ENCODE measurements at regions not wholly inside any gene's neighbourhood (a gene's known extent, or its start where the extent isn't known, plus 50 kb on each side); places are given as distances from the start of the nearest gene placed in this dataset.

DNA sequence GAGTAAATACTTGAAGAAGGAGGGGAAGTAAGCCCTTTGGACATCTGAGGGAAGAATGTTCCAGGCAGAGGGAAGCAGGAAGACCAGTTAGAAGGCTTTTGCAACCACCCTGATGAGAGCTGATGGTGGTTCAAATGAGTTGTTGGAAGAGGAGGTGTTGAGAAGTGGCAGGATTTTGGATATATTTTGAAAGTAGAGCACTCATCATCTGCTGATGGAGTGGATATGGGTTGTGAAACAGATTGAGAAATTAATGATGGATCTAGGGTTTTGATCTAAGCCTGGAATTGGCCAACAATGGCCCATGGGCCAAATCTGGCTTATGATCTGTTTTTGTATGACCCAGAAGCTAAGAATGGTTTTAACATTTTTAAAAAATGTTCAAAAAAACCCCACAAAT is 230.7 kb downstream of the NDFIP2 start:
- no peak for DNase-seq (ENCODE audit: low spot score)

DNA sequence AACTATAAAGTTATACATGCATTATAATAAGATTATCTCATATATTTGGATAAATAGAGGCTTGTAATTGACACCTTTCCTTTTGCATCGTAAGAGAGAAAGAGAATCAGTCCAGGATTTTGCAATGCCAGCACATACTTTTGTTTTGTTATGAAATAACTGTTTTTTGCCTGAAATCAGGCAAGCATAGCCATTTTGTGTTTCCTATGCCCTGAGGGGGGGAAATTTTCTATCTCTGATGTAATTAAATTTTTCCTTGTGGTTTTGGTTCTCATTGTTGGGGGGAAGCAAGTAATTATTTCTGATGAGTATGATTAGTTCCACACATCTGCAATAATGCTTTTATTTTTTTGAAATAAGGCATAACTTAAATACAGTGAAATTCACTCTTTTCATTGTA is 229.4 kb downstream of the NDFIP2 start:
- DNase-seq (ENCODE audit: low spot score): peak; percentile 34

DNA sequence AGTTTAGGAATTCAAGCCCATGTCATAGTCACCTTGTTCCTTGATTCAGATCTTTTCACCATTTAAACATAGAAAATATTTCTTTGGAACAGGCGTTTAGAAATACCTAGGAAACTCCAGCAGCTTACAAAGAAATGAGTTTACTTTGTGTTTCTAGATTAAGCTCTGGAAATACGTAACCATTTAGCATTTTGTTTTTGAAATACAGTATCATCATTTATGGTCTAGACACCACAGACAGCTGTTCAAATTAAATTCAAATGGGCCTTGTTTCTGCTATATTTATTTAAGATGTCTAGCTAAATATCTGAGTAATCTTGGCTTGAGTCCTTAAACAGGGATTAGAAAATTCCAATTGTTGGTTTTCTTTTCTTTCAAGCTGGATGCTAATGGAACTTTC is 228.5 kb downstream of the NDFIP2 start:
- DNase-seq (ENCODE audit: low spot score): no peak

DNA sequence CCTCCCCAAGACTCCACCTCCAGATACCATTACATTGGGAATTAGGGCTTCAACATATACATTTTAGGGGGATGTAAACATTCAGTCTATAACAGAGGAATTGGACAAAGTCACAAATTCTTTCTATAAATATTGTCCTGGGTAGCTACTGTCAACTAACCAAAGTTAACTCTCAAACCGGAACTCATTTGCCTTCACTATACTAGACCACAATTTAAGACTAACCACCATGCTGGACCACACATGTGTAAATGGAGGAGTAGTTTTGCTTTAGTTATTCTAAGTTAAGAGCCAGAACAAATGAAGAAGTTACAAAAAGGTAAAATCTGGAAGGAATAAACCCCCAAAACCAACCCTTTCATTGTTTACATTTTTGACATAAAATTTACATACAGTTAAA is 222.8 kb downstream of the NDFIP2 start:
- DNase-seq (ENCODE audit: low spot score): no peak

DNA sequence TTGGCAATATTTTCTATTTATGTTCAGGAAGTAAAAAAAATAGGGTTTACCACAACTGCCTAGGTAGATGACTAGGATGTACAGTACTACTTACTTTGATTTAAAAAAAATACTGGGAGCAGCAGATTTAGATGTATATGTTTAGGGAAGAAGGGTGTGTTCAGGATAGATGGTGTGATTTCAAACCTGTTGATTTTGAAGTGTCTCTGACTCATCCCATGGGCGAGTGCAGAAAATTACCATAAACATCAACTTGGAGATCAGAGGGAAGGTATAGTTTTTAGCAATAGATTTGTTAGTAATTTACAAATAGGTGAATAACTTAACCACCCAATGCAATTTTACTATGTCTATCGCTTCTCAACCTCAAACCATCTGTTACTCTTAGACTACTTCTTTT is 214.8 kb downstream of the NDFIP2 start:
- no peak for DNase-seq (ENCODE audit: low spot score)

DNA sequence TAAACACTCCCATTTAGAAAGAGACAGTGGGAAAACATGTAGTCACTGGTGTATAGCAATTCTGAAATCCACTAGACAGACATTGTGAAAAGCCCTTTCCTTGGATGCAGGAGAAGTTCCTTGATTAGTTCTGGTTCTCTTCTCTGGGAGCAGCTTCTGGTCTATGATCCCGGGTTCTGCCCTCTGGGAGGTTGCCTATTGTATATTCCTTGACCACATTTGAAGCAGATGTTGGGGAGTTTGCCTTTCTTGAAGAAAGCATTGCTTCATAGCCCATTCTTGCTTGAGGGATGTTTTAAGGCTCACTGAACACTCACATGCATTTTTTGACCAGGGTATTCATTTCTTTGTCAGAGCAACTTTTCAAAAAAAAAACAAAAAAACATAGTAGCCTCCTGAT is 211.9 kb downstream of the NDFIP2 start:
- DNase-seq (ENCODE audit: low spot score): no peak

DNA sequence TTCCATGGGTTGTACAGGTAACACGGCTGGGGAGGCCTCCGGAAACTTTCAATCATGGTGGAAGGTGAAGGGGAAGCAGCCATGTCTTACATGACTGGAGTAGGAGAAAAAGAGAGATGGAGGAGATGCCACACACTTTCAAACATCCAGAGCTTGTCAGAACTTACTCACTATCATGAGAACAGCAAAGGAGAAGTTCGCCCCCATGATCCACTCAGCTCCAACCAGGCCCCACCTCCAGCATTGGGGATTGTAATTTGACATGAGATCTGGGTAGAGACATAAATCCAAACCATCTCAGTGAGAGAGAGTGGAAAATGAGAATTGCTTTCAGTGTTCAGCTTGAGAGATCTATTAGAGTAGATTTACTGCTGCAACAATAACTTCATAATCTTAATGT is 210.9 kb downstream of the NDFIP2 start:
- no peak for DNase-seq (ENCODE audit: low spot score)

DNA sequence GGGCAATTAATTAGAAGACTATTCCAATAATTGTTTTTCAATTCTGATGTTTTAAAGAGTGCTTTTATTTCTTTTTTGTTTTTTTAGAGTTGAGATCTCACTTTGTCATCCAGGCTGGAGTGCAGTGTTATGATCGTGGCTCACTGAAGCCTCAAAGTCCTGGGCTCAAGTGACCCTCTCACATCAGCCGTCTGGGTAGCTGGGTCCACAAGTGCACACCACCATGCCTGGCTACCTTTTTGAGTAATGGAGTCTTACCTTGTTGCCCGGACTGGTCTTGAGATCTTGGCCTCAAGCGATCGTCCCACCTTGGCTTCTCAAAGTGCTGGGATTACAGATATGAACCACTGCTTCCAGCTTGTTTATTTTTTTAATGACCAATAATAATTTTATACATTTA is 207.8 kb downstream of the NDFIP2 start:
- no peak for DNase-seq (ENCODE audit: low spot score)

DNA sequence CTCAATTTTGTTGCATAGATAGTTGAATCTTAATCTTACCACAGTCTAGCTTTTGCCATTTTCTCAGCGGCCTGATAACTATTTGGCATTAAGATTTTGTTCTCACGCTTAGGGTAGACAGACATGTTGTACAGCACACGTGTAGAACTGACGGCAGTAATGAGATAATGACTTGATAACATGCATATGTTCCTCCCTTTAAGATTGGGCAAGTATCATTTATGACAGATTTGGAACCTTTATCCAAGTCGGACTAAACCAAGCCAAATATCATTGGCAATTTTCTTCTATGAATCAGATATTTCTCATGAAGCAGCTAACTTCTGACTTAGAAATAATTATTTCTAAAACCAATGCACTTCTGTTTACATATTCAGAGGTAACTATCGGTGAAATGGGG is 205.5 kb downstream of the NDFIP2 start:
- no peak for DNase-seq (ENCODE audit: low spot score)

DNA sequence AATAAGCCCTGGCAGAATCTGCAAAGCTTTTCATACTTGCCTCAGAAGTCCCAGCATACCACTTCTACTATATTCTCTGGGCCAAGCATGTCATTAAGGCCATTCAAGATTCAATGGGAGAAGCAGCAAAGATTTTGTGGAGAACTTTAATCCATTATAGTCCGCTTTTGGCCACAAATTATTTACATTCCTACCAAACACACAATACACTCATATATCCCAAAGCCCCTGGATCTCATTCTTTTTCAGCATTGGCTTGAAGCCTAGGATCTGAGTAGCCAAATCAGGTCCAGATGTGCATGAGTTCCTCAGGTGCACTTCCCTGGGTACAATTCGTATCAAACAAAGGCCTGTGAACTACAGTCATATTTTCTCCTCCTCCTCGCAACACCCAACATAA is 203.4 kb downstream of the NDFIP2 start:
- no peak for DNase-seq (ENCODE audit: low spot score)

DNA sequence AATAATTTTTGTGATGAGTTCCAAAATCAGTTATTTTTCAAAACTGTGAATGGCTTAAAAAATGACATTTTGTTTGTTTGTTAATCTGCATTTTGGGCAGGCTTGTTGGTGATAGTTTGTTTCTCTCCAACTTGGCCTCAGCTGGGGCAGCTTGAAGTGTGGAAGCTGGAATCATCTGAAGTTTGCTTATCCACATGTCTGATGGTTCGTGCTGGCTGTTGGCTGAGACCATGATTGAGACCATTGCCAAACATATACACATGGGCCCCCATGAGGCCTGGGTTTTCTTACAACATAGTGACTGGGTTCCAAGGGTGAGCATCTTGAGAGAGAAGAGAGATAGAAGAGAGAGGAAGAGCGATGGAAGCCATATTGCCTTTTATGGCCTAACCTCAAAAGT is 201.2 kb downstream of the NDFIP2 start:
- no peak for DNase-seq (ENCODE audit: low spot score)

DNA sequence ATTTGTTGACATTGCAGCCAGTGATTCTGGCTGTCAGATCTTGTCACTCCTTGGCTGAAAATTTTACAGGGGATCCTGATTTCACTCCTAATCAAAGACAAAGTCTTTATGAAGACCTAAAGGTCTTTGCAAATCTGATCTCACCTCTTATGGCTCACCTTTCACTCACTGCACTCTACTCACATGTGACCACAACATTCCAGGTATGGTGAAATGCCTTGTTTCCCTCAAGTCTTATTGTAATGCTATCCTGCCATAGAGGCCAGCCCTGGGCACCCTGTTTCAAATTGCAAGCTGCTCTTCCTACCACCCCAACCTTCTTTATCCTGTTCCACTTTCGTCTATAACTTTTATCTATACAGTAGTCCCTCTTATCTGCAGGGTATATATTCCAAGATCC is 200.1 kb downstream of the NDFIP2 start:
- peak; percentile 40 for DNase-seq (ENCODE audit: low spot score)

DNA sequence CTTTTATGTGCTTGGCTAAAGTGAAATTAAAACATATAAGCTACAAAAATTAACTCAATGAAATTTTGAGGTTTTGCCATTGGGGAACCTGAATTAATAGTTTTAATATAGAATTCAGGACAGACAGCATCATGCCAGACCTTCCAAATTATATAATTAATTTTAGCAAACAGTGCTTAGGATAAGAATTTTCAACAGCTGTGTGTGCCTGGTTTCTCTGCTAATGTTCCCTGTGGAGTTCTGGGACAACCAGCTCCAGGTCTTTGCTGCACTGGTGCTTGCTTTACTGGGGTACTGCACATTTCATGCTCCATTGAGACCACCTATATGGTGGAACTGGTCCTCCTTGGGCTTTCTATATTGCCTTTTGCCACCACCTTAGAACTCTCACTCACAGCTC is 199.5 kb downstream of the NDFIP2 start:
- no peak for DNase-seq (ENCODE audit: low spot score)

DNA sequence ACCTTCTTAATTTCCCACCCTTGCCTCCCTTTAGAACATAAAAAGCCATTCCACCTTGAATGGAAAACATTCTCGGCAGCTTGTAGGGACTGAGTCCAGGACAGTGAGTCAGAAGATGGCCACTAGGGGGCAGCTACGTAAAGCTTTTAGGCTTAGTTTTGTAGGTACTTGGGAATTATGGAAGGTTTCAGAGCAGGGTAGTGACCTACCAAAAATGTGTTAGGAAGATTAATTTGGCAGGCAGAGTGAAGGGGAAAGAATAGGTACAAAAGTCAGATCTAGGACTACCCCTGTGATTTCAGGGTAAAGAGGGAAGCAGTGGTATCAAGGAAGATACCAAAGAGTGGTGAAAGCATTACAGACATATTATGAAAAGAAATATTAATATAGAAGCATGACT is 198.4 kb downstream of the NDFIP2 start:
- peak; percentile 74 for DNase-seq (ENCODE audit: low spot score)

DNA sequence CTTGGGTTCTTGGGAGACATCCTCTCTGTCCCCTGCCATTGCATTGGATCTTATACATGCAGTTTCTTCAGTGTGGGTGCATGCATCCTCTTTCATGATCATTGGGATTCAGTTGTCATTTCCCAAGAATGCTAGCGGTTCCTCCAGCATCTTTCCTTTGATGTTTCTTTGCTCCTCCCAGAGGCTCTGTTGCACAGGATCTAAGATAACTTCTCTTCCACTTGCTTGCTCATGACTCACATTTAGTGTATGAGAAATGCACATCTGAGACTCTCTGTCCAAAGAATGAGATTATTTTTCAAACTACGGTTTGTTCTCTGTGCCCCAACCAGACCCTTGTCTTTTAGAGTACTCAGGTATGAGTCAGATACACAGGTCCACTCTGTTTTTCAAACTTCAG is 197.1 kb downstream of the NDFIP2 start:
- DNase-seq (ENCODE audit: low spot score): peak; percentile 51

DNA sequence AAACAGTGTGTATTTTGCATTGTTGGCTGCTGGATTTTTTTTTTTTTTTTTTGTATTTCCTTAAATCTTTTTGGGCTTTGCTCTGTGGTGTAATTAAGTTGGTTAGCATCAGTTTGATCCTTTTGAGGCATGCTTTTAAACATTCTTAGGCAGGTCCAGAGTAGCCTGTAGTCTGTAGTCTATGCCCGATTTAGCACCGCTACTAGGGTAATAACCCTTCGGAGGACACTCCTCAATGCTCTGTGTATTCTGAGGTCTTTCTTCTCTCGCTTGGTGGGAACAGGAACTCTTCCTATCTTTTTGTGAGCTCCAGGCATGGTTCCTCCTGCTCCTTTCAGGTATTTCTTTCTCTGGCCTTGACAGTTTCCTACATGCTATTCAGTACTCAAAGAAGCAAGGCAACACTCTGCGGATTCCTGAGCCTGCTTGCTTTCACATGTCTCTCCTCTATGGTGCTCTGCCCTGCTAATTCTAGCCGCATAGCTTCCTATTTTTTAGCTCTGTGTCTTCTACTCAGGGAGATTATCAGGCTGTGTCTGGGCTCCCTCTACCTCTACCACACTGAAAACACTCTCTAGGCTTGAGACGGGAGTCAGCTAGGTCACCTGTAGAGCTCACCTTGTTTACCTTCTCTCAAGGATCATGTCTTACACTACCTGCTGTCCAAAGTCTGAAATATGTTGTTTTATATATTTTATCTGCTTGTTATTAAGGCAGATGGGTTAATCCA is 195.1 kb downstream of the NDFIP2 start:
- DNase-seq (ENCODE audit: low spot score): no peak

DNA sequence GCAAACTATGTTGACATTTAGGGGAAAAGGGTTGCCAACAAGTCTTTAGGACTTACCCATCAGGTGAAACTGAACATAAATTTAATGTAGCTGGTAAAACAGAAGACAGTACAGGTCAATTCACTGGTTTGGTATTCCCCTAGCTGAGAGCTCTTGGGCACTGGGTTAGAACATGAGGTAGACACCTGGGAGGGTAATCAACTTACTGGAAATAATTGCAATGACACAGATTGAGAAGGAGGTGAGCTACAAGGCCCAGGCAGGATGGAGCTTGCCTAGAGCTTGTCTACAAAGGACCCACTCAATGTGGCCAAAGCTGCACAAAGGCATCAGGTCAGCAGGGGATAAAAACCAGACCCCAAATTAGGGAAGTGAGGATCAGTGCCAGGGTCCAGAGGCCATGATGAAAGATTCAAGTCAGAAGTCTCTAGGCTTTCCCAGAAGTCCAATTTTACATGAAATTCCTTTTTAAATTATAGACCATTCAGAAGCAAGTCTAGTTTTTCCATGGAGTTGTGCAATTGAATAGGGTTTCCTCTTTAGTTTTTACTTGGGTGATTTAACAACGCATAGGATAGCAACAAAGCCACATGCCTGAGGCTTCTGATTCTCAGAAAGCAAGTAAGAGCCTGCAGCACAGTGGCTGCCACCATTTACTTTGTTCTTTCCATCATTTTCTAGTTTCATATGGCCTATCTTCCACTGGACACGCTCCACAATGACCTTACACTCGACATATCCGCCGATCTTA is 194.0 kb downstream of the NDFIP2 start:
- DNase-seq (ENCODE audit: low spot score): peak; percentile 14

DNA sequence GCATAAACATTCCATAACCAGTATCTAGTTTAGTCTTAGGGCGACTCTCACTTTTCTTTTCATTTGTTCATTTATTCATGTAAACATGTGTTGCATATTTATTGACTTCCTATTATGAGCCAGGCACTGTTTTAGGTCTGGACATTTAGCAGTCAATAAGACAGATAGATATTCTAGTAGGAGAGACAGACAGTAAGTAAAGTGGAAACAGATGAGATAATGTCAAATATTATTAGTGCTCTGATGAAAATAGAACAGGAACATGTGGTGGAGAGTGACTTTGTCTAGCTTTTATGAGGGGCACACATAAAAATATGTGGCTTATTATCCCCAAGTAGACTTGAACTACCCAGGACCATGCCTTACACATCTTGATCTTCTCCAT is 193.0 kb downstream of the NDFIP2 start:
- DNase-seq (ENCODE audit: low spot score): no peak

DNA sequence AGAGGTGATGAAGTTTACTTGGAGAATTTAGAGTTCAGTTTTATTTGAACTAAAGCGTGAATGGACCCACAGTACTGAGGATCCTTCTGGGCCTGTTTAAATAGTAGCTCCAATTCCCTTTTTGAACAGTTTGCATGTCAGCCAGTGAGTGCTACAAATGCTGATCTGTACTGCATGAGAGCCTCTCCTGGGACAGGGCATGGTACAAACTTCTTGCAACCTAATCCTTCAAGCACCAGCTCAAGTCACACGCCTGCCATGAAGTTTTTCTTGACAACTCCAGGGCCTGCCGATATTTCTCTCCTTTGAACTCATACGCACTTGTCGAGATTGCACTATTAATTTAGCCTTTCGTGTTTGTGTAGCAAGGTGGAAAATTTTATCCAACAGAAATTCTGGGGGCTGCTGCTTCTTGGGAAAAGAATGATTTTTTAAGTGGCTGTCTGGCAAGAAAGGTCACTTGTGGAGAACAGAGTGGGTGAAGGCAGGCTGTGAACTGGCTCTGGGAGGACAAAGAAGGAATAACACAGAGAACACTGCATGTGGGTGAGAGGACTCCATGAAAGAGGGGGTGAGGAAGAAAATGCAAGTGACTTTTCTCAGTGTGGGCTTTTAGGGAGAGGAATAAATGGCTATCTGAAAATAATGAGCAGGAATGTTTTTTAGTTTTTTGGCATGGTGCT is 192.5 kb downstream of the NDFIP2 start:
- DNase-seq (ENCODE audit: low spot score): no peak

DNA sequence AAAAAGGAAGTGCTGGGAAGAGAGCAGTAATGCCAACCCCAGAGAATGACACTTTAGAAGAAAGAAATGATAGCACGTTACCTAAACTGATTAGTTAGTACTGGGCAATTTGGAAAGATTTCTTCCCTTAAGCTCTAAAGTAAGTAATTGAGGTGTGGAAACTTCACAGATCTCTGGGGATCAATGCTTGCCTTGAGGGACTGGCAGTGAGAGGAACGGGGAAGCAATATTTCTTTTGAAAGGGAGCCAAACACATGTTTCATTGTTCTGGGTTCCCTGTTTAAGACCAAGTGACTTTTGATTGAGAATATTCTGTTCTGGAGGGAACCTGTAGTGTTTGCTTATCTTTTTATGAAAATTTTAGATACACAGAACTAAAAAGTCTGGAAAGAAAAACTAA is 190.5 kb downstream of the NDFIP2 start:
- DNase-seq (ENCODE audit: low spot score): no peak

DNA sequence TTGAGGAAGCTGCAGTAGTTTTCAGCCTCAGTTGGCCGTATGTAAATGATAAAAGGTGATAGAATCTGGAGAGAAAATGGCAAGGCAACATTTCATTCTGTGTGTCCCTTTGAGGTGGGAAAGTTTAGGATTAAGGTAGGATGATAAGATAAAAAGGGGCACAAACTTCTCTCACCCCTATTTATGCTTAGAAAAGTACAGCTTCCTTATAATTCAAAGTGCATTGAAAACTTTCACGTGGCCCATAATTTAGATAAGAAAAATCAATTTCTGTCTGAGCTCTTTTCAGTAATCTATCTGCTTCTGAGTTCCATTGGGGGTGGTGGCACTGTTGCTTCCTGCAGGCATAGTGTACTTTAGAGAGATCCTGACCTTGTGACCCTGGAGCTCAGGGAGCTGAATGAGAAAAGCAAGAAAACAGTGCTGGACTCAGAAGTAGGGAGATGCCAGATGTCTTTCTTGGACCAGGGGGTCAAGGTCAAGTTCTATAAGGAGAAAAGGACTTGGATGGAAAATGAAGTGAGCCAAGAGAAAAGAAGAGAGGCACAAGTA is 187.3 kb downstream of the NDFIP2 start:
- no peak for DNase-seq (ENCODE audit: low spot score)

DNA sequence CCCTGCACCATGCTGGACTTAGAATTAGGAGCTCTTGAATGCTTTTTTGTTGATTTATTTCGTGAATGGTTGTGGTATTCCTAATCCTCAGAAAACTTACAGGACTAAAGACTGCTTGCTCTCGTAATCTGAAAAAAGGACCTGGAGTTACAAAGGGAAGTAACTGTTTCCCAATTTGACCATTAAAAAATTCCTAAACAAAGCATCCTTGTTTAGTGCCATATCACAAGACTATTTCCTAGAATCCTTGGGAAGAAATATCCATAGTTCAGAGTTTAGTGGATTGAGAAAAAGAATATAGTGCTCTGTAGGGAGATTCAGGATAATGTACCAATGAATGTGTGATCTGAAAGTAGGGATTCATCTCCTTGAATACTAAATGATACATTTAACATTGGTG is 186.8 kb downstream of the NDFIP2 start:
- DNase-seq (ENCODE audit: low spot score): no peak
